Natural killer cell (primary cell): ENCODE measurements at regions not wholly inside any gene's neighbourhood (a gene's known extent, or its start where the extent isn't known, plus 50 kb on each side); places are given as distances from the start of the nearest gene placed in this dataset.

ENCODE experiments used
- ATAC-seq, 3 donors: fragments of 150-1000 bp in 2 of 3; fragments of 200-7000 bp in 1 of 3; cut with Tn5 transposase; 1 replicate in 1 of 3; 2 replicates in 2 of 3; pipeline ENCODE4 v1.10.0; 2021; ENCODE audit warnings: mild to moderate bottlenecking in 2 of 3, moderate library complexity in 2 of 3
- DNase-seq, 2 donors: peaks; one replicate each; pipeline versions ENCODE4 v3.0.0 to v3.0.0-alpha.2; 2013 to 2021; ENCODE audit warnings: mixed read lengths in 1 of 2
- H3K27ac ChIP-seq: one replicate; pipeline ENCODE4 v1.5.1; 2013; ENCODE audit warnings: mild to moderate bottlenecking, low read length
- H3K27me3 ChIP-seq: one replicate; pipeline ENCODE4 v1.6.1; 2013; ENCODE audit warnings: low read length; ENCODE audit not compliant: control insufficient read depth, insufficient read depth
- H3K36me3 ChIP-seq: one replicate; pipeline ENCODE4 v1.6.1; 2013; ENCODE audit warnings: low read length; ENCODE audit not compliant: control insufficient read depth, insufficient read depth
- H3K4me1 ChIP-seq: one replicate; pipeline ENCODE4 v1.6.1; 2013; ENCODE audit warnings: low read length; ENCODE audit not compliant: control insufficient read depth, insufficient read depth
- H3K4me3 ChIP-seq: one replicate; pipeline ENCODE4 v1.5.1; 2013; ENCODE audit warnings: low read length
- H3K9me3 ChIP-seq: one replicate; pipeline ENCODE4 v1.6.1; 2013; ENCODE audit warnings: low read length; ENCODE audit not compliant: control insufficient read depth, insufficient read depth
- H3K27ac Mint-ChIP-seq, 2 donors: one replicate each; pipeline ENCODE4 v1.8.0; 2022; ENCODE audit warnings: mild to moderate bottlenecking in 2 of 2, mixed read lengths in 2 of 2, moderate library complexity in 1 of 2
- H3K27me3 Mint-ChIP-seq, 2 donors: one replicate each; pipeline ENCODE4 v1.8.0; 2022; ENCODE audit warnings: low read depth in 2 of 2, mixed read lengths in 2 of 2
- H3K36me3 Mint-ChIP-seq: one replicate; pipeline ENCODE4 v1.8.0; 2022; ENCODE audit warnings: mixed read lengths
- H3K4me1 Mint-ChIP-seq, 2 donors: one replicate each; pipeline ENCODE4 v1.8.0; 2022; ENCODE audit warnings: mixed read lengths in 2 of 2
- H3K4me3 Mint-ChIP-seq: one replicate; pipeline ENCODE4 v1.8.0; 2022; ENCODE audit warnings: mild to moderate bottlenecking, moderate library complexity, mixed read lengths
- H3K9me3 Mint-ChIP-seq, 2 donors: one replicate each; pipeline ENCODE4 v1.8.0; 2022; ENCODE audit warnings: mixed read lengths in 2 of 2
- CTCF ChIP-seq: fragments of 200-600 bp; IDR thresholded peaks from one replicate; pipeline ENCODE4 v1.8.0; 2022; ENCODE audit warnings: antibody characterized with exemption
- WGBS: methylation state at CpG from one replicate; pipeline ENCODE4 v1.1.7; 2013; ENCODE audit warnings: missing lambda C conversion rate; ENCODE audit not compliant: insufficient coverage; 5-methylcytosine and 5-hydroxymethylcytosine counted together
- intact Hi-C: fragments of 100-400 bp; cut with micrococcal nuclease; formaldehyde crosslinking; loops from one replicate; pipeline ENCODE4 v1.14.2; 2022

- H3K36me3 Mint-ChIP-seq = peaks cover 20% of the 10 kb centered on the region
- no peak overlapping the region for H3K27ac Mint-ChIP-seq
- no peaks in the 10 kb centered on the region for H3K4me1 ChIP-seq
- WGBS = 3% methylated on average over 84 of the region's 84 CpGs
- ATAC-seq (no peak), DNase-seq (no peak)
- intact Hi-C loops = no loop called here
- H3K9me3 Mint-ChIP-seq = peaks cover 0 to 8% of the 10 kb centered on the region in 2 donors
- TF ChIP-seq CTCF = no peak
- H3K9me3 ChIP-seq = no peaks in the 10 kb centered on the region
- no peak overlapping the region for H3K27ac ChIP-seq
- H3K27me3 ChIP-seq = peaks cover 10% of the 10 kb centered on the region
- no peaks in the 10 kb centered on the region for H3K36me3 ChIP-seq
- H3K27me3 Mint-ChIP-seq = peaks cover 30 to 45% of the 10 kb centered on the region in 2 donors
- H3K4me3 ChIP-seq = no peak overlapping the region
- H3K4me1 Mint-ChIP-seq = peaks cover 0 to 8% of the 10 kb centered on the region in 2 donors
- no peak overlapping the region for H3K4me3 Mint-ChIP-seq
These were observed 533.0 kb upstream of the SEMA6D start for GRCh38 chr15:47184003-47184907.

- Mint-ChIP-seq H3K36me3 (peaks cover 20% of the 10 kb centered on the region), H3K27ac (no peak overlapping the region), H3K4me1 (peaks cover 0 to 8% of the 10 kb centered on the region in 2 donors), H3K27me3 (peaks cover 30 to 45% of the 10 kb centered on the region in 2 donors), H3K4me3 (no peak overlapping the region), H3K9me3 (peaks cover 0 to 8% of the 10 kb centered on the region in 2 donors)
- no peaks in the 10 kb centered on the region for H3K9me3 ChIP-seq
- H3K27ac ChIP-seq = no peak overlapping the region
- no peak for TF ChIP-seq CTCF
- peaks cover 10% of the 10 kb centered on the region for H3K27me3 ChIP-seq
- WGBS = 9% methylated on average over 33 of the region's 36 CpGs
- ATAC-seq (no peak), DNase-seq (no peak)
- intact Hi-C loops = no loop called here
- H3K36me3 ChIP-seq = no peaks in the 10 kb centered on the region
- no peaks in the 10 kb centered on the region for H3K4me1 ChIP-seq
- no peak overlapping the region for H3K4me3 ChIP-seq
These were observed 532.1 kb upstream of the SEMA6D start for GRCh38 chr15:47184908-47185801.

GRCh38 chr15:47186075-47186474, 531.2 kb upstream of the SEMA6D start:
- Histone ChIP-seq H3K4me3 (no peak overlapping the region), H3K4me1 (no peaks in the 10 kb centered on the region), H3K27ac (no peak overlapping the region), H3K27me3 (peaks cover 10% of the 10 kb centered on the region), H3K9me3 (no peaks in the 10 kb centered on the region), H3K36me3 (no peaks in the 10 kb centered on the region)
- DNase-seq (no peak), ATAC-seq (no peak)
- intact Hi-C loops = no loop called here
- peaks cover 0 to 8% of the 10 kb centered on the region in 2 donors for H3K9me3 Mint-ChIP-seq
- H3K4me1 Mint-ChIP-seq = peaks cover 0 to 8% of the 10 kb centered on the region in 2 donors
- 89% methylated on average over 1 of the region's 3 CpGs for WGBS
- no peak for TF ChIP-seq CTCF
- no peak overlapping the region for H3K4me3 Mint-ChIP-seq
- H3K27me3 Mint-ChIP-seq = peaks cover 30 to 45% of the 10 kb centered on the region in 2 donors
- H3K36me3 Mint-ChIP-seq = peaks cover 20% of the 10 kb centered on the region
- no peak overlapping the region for H3K27ac Mint-ChIP-seq
